GM10847 (cell line): ENCODE measurements at regions not wholly inside any gene's neighbourhood (a gene's known extent, or its start where the extent isn't known, plus 50 kb on each side); places are given as distances from the start of the nearest gene placed in this dataset.

Experiments used
- POLR2A ChIP-seq: IDR thresholded peaks from 2 replicates; pipeline ENCODE4 v1.6.1; 2011; ENCODE audit not compliant: insufficient read length; ENCODE audit errors: extremely low read depth

DNA sequence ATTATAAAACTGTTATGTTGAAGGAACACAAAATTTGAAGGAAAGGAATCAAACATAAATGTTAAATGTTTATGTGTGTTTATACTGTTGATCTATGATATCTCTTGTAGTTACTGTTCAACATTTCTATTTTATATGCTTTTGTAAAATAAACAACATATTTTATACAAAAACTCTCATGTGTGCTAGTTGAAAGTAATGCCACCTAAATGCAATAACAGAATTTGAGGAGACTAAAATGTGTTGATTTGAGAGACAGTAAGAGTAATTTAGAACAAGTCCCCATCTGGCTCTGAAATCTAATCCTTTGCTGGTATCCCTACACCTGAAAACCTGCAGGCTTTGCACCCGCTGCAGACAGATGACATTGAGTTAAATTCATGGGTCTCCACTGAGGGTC, 95.7 kb upstream of the TOP3B start:
- no peak for TF ChIP-seq POLR2A

- no peak for TF ChIP-seq POLR2A
These were observed 94.5 kb upstream of the TOP3B start for GRCh38 chr22:22076932-22077703.

DNA sequence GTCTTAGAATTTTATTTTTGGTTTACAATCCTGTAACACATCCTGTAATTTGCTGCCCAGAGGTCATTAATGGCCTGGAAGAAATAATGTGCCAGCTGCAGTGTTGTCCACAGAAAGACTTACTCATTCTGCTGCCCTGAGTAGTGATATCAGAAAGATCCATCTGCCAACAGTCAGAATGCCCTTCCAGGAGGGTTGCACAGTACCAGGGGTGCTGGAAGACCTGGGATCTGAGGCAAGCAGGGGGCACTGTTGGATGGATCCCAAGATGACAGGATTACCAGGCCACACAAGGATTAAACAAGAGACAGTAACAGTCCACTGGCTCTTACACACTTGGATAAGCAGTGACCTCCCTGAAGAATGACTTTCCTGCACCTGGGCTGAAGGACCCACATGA, 93.8 kb upstream of the TOP3B start:
- TF ChIP-seq POLR2A, result no peak

DNA sequence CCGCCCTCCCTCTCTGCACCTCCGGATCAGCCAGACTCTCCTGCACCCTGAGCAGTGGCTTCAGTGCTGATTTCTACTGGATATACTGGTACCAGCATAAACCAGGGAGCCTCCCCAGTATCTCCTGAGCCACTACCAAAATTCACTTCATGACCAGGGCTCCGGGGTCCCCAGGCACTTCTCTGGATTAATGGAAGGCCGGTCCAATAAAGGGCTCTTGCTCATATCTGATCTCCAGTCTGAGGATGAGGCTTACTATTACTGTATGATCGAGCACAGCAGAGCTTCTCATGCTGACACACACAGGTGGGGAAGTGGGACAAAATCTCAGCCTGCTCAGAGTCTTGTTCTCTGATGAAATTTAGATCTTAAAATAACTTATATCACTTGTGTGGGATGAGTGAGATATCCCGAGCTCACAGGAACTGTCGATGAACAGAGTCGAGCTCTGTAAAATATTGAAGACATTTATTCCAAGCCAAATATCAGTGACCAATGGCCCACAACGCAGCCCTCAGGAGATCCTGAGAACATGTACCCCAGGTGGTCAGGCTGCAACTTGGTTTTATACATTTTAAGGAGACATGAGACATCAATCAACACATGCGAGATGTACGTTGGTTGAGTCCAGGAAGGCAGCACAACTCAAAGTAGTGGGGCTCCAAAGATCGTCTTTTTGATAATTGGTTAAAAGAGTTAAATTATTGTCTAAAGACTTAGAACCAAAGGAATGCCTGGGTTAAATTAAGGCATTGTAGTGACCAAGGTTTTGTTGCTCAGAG, 93.0 kb upstream of the TOP3B start:
- no peak for TF ChIP-seq POLR2A

GRCh38 chr22:22074634-22075381, 92.2 kb upstream of the TOP3B start:
- no peak for TF ChIP-seq POLR2A

- no peak for TF ChIP-seq POLR2A
These were observed 91.4 kb upstream of the TOP3B start for GRCh38 chr22:22073769-22074561.

DNA sequence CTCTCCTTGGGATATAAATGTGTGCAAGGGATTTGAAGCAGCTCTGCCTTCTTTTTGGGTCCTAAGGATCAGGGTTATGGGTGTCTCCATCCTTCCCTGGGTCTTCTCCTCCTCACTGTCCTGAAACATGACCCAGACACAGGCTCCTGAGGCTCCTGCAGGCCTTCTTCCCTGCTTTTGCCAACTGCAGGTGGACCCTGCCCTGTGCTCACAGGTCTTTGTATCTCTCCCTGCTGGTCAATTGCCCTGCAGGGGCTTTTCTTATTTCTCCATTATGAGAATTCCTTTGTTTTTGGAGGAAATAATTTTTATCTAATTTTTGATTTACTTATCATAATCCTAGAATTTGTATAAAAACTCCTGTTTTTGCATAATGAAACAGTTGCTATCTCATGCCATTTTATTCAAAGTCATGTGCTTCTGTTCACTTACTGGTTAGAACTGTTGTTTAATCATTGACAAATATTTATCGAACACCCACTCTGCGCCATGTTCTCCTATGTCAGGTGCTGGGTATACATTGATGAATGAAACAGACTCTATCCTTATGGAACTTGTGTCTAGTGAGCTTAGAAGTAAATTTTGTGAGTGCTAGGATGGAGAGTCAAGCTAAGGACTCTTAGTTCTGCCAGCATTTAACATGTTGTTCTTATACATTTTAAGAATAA, 89.7 kb upstream of the TOP3B start:
- no peak for TF ChIP-seq POLR2A

DNA sequence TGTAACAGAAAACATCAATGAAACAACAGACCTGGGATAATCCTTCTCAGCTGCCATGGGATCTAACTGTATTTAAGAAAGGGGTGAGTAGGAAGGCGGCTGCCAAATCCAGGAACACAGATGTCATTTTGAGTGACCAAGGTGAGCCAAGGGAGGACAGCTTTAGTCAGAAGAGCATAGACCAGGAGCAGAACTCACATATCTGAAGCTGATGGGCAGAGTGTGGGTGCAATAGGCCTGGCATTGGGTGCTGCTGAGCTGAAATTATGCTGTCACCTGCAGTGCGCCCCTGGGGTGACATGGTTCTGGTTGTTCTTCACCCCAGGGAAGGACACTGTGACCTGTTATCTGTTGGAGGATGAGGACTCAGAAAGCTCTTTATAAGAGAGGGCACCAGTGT, 88.9 kb upstream of the TOP3B start:
- TF ChIP-seq POLR2A, result no peak

DNA sequence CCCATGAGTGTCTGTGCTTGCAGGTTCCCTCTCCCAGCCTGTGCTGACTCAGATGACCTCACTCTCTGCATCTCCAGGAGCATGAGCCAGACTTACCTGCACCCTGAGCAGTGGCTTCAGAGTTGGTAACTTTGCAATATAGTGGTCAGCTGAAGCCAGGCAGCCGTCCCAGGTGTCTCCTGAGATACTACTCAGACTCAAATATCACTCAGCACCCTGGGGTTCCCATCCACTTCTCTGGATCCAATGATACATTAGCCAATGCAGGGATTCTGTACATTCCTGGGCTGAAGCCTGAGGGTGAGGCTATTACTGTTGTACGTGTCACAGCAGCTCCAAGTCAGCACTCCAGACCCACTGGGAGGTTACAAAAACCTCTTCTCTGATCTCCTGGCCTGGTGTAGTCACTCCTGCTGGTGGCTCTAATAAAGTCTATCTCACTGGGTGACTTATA, 87.8 kb upstream of the TOP3B start:
- TF ChIP-seq POLR2A, result no peak

DNA sequence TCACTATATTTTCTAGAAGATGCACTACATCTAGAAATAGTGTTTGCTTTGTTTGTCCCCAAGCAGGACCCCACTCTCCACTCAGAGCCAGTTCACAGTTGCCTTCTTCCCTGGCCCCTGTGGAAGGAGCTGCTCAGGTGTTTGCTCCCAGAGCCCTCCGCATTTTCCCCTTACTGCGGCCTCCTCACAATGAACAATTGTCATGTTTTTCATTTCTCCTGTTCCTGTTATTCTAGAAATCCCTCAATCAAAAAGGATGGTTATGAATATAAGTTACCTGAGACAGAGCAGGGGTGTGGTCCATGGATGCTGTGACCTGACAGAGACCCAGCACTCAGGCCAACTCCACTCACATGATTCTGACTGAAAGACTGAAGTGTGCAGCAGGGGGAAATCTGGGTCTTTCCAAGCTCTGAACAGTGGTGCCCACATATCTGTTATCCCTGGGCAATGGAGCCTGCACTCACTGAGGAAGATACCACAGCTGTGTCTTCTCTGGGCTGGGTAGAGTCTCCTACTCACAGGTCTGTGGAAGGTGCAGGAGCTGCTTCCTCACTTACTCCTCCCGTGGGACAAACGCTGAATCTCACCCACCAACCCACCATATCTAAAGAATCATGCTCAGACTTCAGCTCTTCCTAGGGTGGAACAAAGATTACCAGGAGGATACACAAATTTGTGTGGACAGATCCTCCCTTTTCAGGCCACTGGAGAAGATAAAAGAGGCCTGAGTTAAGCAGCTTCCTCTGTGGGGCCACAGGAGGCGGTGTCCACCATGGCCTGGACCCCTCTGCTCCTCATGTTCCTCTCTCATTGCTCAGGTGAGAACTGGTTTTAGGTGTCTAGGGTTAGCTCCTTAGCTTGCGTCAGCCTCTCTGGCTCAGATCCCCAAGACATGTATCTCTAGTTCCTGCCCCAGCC, 87.1 kb upstream of the TOP3B start:
- TF ChIP-seq POLR2A, result no peak

- no peak for TF ChIP-seq POLR2A
These were observed 86.1 kb upstream of the TOP3B start for GRCh38 chr22:22068657-22069056.

DNA sequence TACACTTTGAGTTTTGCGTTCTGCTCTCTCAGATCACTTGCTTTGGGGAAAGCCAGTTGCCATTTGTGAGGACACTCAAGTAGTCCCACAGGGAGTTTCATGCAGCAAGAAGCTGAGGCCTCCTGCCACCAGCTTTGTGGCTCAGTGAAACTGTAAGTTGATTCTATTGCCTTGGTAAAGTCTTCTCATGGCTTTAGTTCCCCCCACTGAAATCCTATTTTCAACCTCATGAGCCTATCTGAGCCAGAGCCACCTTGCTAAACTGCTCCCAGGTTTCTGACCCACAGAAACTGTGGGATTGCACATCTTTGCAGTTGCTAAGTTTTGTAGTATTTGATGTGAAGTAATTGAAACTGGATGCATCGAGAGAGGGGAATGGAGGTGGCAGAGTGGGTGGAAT, 85.4 kb upstream of the TOP3B start:
- no peak for TF ChIP-seq POLR2A

DNA sequence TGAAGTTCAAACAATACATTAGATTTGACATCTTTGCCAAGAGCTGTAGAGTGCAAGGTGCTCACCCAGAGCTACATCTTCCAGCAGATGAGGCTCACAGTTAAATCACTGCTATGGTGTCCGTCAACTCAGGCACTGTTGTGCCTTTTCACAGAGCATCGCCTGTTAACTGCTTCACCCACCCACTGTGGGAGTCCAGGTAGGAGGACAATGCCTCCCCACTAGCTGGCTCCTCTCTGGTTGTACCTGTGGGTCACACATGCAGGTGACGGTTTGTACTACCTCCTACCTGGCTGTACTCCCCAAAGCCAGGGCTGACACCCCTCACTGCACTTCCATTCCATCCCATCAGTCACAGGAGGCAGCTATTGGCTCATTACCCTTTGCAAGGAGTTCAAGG, 84.6 kb upstream of the TOP3B start:
- no peak for TF ChIP-seq POLR2A
